ENCODE measurements at regions not wholly inside any gene's neighbourhood (a gene's known extent, or its start where the extent isn't known, plus 50 kb on each side); places are given as distances from the start of the nearest gene placed in this dataset.

DNA sequence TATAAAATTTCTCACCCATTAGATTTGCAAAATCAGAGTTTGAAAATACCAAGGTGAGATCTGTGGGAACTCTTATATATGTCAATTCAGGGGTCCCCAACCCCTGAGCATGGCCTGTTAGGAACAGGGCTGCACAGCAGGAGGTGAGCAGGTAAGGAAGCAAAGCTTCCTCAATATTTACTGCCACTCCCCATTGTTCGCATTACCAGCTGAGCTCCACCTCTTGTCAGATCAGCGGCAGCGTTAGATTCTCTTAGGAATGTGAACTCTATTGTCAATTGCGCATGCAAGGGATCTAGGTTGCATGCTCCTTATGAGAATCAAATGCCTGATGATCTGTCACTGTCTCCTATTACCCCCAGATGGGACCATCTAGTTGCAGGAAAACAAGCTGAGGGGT lies 376.6 kb downstream of the LMO4 start:
- no peak for DNase-seq (ENCODE audit: low read depth)
- TF ChIP-seq, protein P1, sequence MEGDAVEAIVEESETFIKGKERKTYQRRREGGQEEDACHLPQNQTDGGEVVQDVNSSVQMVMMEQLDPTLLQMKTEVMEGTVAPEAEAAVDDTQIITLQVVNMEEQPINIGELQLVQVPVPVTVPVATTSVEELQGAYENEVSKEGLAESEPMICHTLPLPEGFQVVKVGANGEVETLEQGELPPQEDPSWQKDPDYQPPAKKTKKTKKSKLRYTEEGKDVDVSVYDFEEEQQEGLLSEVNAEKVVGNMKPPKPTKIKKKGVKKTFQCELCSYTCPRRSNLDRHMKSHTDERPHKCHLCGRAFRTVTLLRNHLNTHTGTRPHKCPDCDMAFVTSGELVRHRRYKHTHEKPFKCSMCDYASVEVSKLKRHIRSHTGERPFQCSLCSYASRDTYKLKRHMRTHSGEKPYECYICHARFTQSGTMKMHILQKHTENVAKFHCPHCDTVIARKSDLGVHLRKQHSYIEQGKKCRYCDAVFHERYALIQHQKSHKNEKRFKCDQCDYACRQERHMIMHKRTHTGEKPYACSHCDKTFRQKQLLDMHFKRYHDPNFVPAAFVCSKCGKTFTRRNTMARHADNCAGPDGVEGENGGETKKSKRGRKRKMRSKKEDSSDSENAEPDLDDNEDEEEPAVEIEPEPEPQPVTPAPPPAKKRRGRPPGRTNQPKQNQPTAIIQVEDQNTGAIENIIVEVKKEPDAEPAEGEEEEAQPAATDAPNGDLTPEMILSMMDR (IDR thresholded peaks at IDR 0.05; ENCODE audit: insufficient read depth, low read length, poor library complexity, severe bottlenecking): no peak
- Histone ChIP-seq H3K27me3 (ENCODE audit: control insufficient read depth, insufficient read depth, low read length) (no peaks in the 10 kb centered on the region), H3K36me3 (ENCODE audit: control insufficient read depth, insufficient read depth, low read length) (no peaks in the 10 kb centered on the region), H3K4me3 (ENCODE audit: low read depth, low read length) (no peak overlapping the region)

DNA sequence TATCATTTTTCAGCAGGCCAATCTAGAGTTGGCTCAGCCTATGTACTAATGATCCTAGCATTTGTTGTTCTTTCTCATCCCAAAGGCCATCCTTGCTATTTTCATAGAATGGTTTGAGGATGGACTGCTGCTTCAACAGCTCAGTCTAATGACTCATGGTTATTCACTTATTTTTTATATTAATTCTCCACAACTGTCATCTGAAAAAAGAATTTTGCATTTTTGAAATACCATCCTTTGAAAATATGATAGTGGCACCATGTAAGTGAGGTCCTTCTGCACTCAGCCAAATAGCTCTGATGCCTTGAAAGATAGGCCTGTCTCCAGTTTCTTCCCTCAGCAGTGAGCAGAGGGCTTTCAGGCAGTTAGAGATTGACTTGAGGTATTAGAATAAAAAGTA lies 377.5 kb downstream of the LMO4 start:
- TF ChIP-seq, protein P1 (IDR thresholded peaks at IDR 0.05; ENCODE audit: insufficient read depth, low read length, poor library complexity, severe bottlenecking): no peak

DNA sequence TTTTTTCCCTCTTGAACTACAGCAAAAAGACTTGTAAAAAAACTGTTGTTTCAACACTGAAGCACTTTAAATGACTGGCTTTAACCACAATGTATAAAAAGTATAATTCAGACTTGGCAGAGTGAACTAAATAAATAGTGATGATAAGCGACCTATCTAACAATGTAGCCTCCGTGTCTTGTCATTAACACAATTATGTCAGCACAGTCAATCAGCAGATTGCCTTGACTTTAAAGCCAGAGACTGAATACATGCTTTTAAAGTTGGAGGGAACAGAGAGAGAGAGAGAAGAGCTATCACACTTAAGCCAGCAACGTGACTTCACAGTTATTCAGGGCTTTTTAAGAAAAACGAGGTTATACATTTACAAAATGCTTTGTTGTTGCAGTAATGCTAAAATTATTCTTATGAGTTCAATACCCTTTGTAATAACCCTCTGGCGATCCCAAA lies 378.1 kb downstream of the LMO4 start:
- no peak for DNase-seq (ENCODE audit: low read depth)
- Histone ChIP-seq H3K4me3 (ENCODE audit: low read depth, low read length) (no peak overlapping the region), H3K36me3 (ENCODE audit: control insufficient read depth, insufficient read depth, low read length) (no peaks in the 10 kb centered on the region), H3K27me3 (ENCODE audit: control insufficient read depth, insufficient read depth, low read length) (no peaks in the 10 kb centered on the region)
- TF ChIP-seq, protein P1 (IDR thresholded peaks at IDR 0.05; ENCODE audit: insufficient read depth, low read length, poor library complexity, severe bottlenecking): no peak

More for the DNA sequence above, 377.5 kb downstream of the LMO4 start:
- H3K36me3 ChIP-seq (ENCODE audit: control insufficient read depth, insufficient read depth, low read length): no peaks in the 10 kb centered on the region
- no peak for DNase-seq (ENCODE audit: low read depth)
- no peak overlapping the region for H3K4me3 ChIP-seq (ENCODE audit: low read depth, low read length)
- H3K27me3 ChIP-seq (ENCODE audit: control insufficient read depth, insufficient read depth, low read length): no peaks in the 10 kb centered on the region

DNA sequence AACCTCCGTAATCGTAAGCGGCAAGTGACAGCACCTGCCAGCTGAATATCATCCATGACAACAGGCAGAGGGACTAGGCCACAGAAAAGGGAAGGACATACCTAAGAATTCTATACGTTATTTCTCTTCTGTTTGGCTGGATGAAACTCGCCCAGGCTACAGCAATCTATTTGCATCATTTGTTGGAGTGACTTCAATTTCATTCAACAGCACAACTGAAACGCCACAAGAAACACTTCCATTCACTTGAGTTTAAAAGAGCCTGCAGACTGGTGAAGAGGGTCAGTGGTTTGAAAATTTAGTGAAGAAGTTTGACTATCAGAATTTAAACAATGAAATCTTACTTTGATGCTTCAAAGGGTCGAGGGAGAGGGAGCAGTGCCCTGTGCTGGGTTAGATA lies 378.7 kb downstream of the LMO4 start:
- Histone ChIP-seq H3K4me3 (ENCODE audit: low read depth, low read length) (no peak overlapping the region), H3K27me3 (ENCODE audit: control insufficient read depth, insufficient read depth, low read length) (no peaks in the 10 kb centered on the region), H3K36me3 (ENCODE audit: control insufficient read depth, insufficient read depth, low read length) (no peaks in the 10 kb centered on the region)
- TF ChIP-seq, protein P1 (IDR thresholded peaks at IDR 0.05; ENCODE audit: insufficient read depth, low read length, poor library complexity, severe bottlenecking): no peak
- DNase-seq (ENCODE audit: low read depth): no peak

DNA sequence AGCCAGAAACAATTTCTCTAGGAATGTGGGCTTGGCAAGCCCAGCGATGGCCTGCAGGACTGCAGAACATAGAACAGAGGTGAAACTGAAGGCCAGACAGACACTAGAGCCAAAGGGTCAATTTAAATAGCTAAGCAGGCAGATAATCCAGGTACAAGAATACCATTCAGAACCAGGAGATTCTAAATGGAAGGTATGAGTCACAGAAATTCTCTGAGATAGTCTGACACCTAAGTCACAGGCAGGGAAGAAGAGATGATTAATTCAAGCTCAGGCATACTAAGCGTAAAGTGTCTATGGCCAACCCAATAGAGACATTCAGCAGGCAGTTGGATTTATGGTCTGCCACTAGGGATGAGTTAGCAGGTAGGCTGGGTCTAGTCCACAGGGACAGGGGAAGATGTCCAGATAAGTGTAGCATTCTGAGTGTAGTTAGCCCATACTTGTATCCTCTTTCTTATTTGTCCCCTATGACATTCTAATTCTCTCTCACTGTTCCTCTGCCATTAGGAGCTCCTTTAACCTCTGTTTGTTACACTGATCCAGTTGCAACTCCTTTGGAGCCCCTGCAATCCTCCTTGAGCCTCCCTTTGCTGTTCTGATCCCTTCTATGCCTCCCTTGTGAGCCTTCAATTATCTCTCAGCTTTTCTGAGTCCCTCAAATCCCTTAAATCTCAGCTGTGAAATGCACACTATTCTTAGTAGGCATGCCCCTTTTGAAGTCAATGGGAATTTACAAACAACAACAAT lies 383.8 kb downstream of the LMO4 start:
- H3K27me3 ChIP-seq (ENCODE audit: control insufficient read depth, insufficient read depth, low read length): no peaks in the 10 kb centered on the region
- no peak overlapping the region for H3K4me3 ChIP-seq (ENCODE audit: low read depth, low read length)
- no peaks in the 10 kb centered on the region for H3K36me3 ChIP-seq (ENCODE audit: control insufficient read depth, insufficient read depth, low read length)
- peak; percentile 21 for DNase-seq (ENCODE audit: low read depth)
- TF ChIP-seq, protein P1 (IDR thresholded peaks at IDR 0.05; ENCODE audit: insufficient read depth, low read length, poor library complexity, severe bottlenecking): no peak

DNA sequence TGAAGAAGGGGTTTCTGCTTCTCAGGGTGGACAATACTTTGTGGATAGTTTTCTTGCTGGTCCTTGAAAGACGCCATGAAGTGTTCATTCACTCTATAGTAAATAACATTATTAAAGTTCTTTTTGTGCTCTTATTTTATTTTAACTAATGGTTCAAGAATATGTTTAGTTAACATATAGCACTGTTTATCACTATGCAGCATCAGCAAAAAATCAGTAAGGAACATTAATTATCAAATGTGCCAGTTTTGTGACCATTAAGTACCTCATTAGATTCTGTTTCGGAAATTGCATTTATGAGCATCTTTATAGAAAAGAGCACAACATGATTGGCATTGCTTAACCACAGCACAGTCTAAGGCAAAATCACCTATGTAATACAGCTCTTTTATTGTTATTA lies 385.6 kb downstream of the LMO4 start:
- no peaks in the 10 kb centered on the region for H3K27me3 ChIP-seq (ENCODE audit: control insufficient read depth, insufficient read depth, low read length)
- TF ChIP-seq, protein P1 (IDR thresholded peaks at IDR 0.05; ENCODE audit: insufficient read depth, low read length, poor library complexity, severe bottlenecking): no peak
- no peak overlapping the region for H3K4me3 ChIP-seq (ENCODE audit: low read depth, low read length)
- H3K36me3 ChIP-seq (ENCODE audit: control insufficient read depth, insufficient read depth, low read length): no peaks in the 10 kb centered on the region
- DNase-seq (ENCODE audit: low read depth): no peak
